Ovary (tissue), 7 donors: ENCODE measurements at regions not wholly inside any gene's neighbourhood (a gene's known extent, or its start where the extent isn't known, plus 50 kb on each side); places are given as distances from the start of the nearest gene placed in this dataset.

Source experiments
- DNase-seq, 5 donors: peaks; one replicate each; pipeline ENCODE4 v3.0.0-alpha.2; 2019 to 2020
- H3K27ac ChIP-seq, 2 donors: fragments of 200-600 bp; one replicate each; pipeline versions ENCODE4 v1.5.1 to v1.8.0; 2019 to 2022
- H3K27me3 ChIP-seq: fragments of 200-600 bp; one replicate; pipeline ENCODE4 v1.8.0; 2022
- H3K36me3 ChIP-seq: fragments of 200-600 bp; sonication (generic); one replicate; pipeline ENCODE4 v1.5.1; 2019
- H3K4me1 ChIP-seq: one replicate; pipeline ENCODE4 v1.8.1; 2013; ENCODE audit warnings: mild to moderate bottlenecking, moderate library complexity; ENCODE audit not compliant: insufficient read depth
- H3K4me3 ChIP-seq: fragments of 200-600 bp; sonication (generic); one replicate; pipeline ENCODE4 v1.5.1; 2017
- H3K9me3 ChIP-seq, 2 donors: fragments of 200-600 bp in 1 of 2; sonication (generic) in 1 of 2; one replicate each; pipeline versions ENCODE4 v1.5.1 to v1.8.1; 2013 to 2019; ENCODE audit warnings: mild to moderate bottlenecking in 1 of 2, moderate library complexity in 1 of 2
- EP300 ChIP-seq: sonication (generic); formaldehyde crosslinking; IDR thresholded peaks from one replicate; pipeline ENCODE4 v1.6.1; 2017; ENCODE audit warnings: antibody characterized with exemption
- POLR2A ChIP-seq: fragments of 450-650 bp; IDR thresholded peaks from one replicate; pipeline ENCODE4 v1.6.1; 2017; ENCODE audit warnings: antibody characterized with exemption, mild to moderate bottlenecking, moderate library complexity
- WGBS, 3 donors: extraction: QIAGEN DNeasy Blood & Tissue Kit in 1 of 3; methylation state at CpG; one replicate each; pipeline versions ENCODE4 v1.1.5 to v1.1.7; 2013 to 2017; 5-methylcytosine and 5-hydroxymethylcytosine counted together
- intact Hi-C, 4 donors: fragments of 100-400 bp; cut with DNase I; formaldehyde crosslinking; loops; one replicate each; pipeline versions ENCODE4 v1.11.0 to v1.15.1; 2022 to 2023
- TF ChIP-seq, protein P1 (sequence below), 3 donors: fragments of 450-650 bp in 2 of 3; fragments of 200-600 bp in 1 of 3; IDR thresholded peaks; one replicate each; pipeline versions ENCODE4 v1.5.1 to v1.8.0; 2016 to 2022; ENCODE audit warnings: antibody characterized with exemption in 3 of 3, mild to moderate bottlenecking in 1 of 3
- donor health status: DM: no; HTN: no; CAD: no; lungs with moderate emphysema.
- donor health status: DM: no; HTN: no; CAD: no.
- donor health status: Bipolar disorder and iron deficiency.
- donor health status: DM: no; HTN: no; CAD: no.
- donor health status: DM: yes; HTN: yes; CAD: no.

DNA sequence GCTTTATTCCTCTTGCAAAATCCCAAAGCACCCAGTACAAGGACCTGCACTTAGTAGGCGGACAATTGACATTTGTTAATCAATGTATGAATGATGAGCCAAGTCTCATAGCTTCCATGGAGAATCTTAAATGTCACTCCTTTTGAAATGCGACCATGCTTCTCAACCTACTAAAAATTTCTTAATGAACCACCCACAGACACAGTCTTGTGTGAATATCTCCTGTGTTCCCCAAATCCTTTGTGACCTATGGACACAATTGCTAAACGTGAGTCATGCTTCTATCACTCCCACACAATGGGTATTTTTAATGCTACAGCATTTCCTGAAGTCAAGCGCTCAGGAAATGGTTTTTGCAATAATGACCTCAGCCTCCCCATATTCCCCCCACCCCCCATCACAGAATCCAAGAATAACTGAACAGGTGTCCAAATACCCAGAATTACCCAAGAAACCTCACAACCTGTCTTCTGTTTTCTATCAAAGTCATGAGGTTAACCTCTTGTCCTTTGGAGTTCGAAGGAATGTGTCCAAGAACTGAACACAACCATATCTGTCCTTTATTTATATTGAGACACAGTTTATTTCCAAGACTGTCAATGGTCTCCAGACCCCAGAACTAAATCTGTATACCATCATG, 163.6 kb upstream of the PLEKHG7 start:
- no peaks in the 10 kb centered on the region for H3K9me3 ChIP-seq
- no peak overlapping the region for H3K27ac ChIP-seq
- TF ChIP-seq, protein P1, sequence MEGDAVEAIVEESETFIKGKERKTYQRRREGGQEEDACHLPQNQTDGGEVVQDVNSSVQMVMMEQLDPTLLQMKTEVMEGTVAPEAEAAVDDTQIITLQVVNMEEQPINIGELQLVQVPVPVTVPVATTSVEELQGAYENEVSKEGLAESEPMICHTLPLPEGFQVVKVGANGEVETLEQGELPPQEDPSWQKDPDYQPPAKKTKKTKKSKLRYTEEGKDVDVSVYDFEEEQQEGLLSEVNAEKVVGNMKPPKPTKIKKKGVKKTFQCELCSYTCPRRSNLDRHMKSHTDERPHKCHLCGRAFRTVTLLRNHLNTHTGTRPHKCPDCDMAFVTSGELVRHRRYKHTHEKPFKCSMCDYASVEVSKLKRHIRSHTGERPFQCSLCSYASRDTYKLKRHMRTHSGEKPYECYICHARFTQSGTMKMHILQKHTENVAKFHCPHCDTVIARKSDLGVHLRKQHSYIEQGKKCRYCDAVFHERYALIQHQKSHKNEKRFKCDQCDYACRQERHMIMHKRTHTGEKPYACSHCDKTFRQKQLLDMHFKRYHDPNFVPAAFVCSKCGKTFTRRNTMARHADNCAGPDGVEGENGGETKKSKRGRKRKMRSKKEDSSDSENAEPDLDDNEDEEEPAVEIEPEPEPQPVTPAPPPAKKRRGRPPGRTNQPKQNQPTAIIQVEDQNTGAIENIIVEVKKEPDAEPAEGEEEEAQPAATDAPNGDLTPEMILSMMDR (IDR thresholded peaks at IDR 0.05) = no peak
- TF ChIP-seq POLR2A (no peak), EP300 (no peak)
- H3K27me3 ChIP-seq = no peaks in the 10 kb centered on the region
- DNase-seq = no peak
- intact Hi-C loops = no loop called here
- H3K36me3 ChIP-seq = no peaks in the 10 kb centered on the region
- H3K4me3 ChIP-seq = no peak overlapping the region
- 59 to 66% (median 64%) methylated on average over 5 of the region's 5 CpGs for WGBS, 3 donors
- peaks cover 19% of the 10 kb centered on the region for H3K4me1 ChIP-seq

GRCh38 chr12:92537290-92537960, 165.4 kb upstream of the PLEKHG7 start:
- 85 to 95% (median 89%) methylated on average over 3 of the region's 3 CpGs for WGBS, 3 donors
- Histone ChIP-seq H3K4me1 (peaks cover 11% of the 10 kb centered on the region), H3K36me3 (no peaks in the 10 kb centered on the region), H3K27me3 (no peaks in the 10 kb centered on the region), H3K9me3 (no peaks in the 10 kb centered on the region), H3K4me3 (no peak overlapping the region), H3K27ac (no peak overlapping the region)
- no peak for TF ChIP-seq EP300
- TF ChIP-seq, protein P1 (IDR thresholded peaks at IDR 0.05) = no peak
- TF ChIP-seq POLR2A = no peak
- DNase-seq = no peak
- intact Hi-C loops = no loop called here

GRCh38 chr12:92535961-92536360, 166.8 kb upstream of the PLEKHG7 start:
- Histone ChIP-seq H3K4me1 (peaks cover 9% of the 10 kb centered on the region), H3K4me3 (no peak overlapping the region), H3K9me3 (no peaks in the 10 kb centered on the region), H3K27me3 (no peaks in the 10 kb centered on the region), H3K27ac (no peak overlapping the region), H3K36me3 (no peaks in the 10 kb centered on the region)
- TF ChIP-seq, protein P1 (IDR thresholded peaks at IDR 0.05) = no peak
- no peak for TF ChIP-seq EP300
- no peak for TF ChIP-seq POLR2A
- intact Hi-C loops = no loop called here
- no peak for DNase-seq
- WGBS, 3 donors = 71 to 90% (median 79%) methylated on average over 3 of the region's 3 CpGs

DNA sequence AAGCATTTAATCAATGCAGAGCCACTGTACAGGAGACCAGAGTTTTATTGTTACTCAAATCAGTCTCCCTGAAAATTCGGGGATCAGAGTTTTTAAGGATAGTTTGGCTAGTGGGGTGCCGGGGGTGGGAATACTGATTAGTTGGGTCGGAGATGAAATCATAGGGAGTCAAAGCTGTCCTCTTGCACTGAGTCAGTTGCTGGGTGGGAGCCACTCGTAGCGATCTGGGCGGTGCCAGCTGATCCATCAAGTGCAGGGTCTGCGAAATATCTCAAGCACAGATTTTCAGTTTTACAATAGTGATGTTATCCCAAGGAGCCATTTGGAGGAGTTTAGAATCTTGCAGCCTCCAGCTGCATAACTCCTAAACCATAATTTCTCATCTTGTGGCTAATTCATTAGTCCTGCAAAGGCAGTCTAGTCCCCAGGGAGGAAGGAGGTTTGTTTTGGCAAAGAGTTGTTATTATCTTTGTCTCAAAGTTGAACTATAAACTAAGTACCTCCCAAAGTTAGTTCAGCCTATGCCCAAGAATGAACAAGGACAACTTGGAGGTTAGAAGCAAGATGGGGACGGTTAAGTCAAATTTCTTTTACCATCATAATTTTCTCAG, 169.4 kb upstream of the PLEKHG7 start:
- H3K36me3 ChIP-seq = no peaks in the 10 kb centered on the region
- intact Hi-C loops = no loop called here
- 67 to 79% (median 71%) methylated on average over 8 of the region's 8 CpGs for WGBS, 3 donors
- H3K27me3 ChIP-seq = no peaks in the 10 kb centered on the region
- TF ChIP-seq EP300 = no peak
- TF ChIP-seq, protein P1 (IDR thresholded peaks at IDR 0.05) = no peak
- no peak for TF ChIP-seq POLR2A
- H3K27ac ChIP-seq = no peak overlapping the region
- H3K4me3 ChIP-seq = no peak overlapping the region
- no peak for DNase-seq
- H3K4me1 ChIP-seq = peaks cover 5% of the 10 kb centered on the region
- H3K9me3 ChIP-seq = no peaks in the 10 kb centered on the region
